GM12892 (cell line): ENCODE measurements at regions not wholly inside any gene's neighbourhood (a gene's known extent, or its start where the extent isn't known, plus 50 kb on each side); places are given as distances from the start of the nearest gene placed in this dataset.

Source experiments
- POLR2A ChIP-seq: IDR thresholded peaks from 2 replicates; pipeline ENCODE4 v1.6.1; 2011; ENCODE audit warnings: low read depth, low read length, control low read depth
- TAF1 ChIP-seq: IDR thresholded peaks from 2 replicates; pipeline ENCODE4 v1.6.1; 2011; ENCODE audit warnings: low read depth, mild to moderate bottlenecking, control low read depth, low read length, borderline replicate concordance

DNA sequence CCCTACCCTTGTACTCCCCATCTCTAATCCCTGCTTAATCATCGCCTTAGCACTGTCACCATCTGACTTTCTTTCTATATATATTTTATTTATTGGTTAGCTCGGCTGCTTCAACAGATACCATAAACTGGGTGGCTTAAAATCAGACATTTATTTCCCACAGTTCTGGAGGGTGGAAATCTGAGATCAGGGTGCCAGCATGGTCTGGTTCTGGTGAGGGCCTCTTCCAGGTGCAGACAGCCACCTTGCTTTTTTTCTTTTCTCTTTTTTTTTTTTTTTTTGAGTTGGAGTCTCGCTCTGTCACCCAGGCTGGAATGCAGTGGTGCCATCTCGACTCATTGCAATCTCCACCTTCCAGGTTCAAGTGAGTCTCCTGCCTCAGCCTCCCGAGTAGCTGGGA is 127.5 kb upstream of the ESR1 start:
- TF ChIP-seq TAF1 (no peak), POLR2A (no peak)
